Keratinocyte (primary cell): ENCODE measurements at regions not wholly inside any gene's neighbourhood (a gene's known extent, or its start where the extent isn't known, plus 50 kb on each side); places are given as distances from the start of the nearest gene placed in this dataset.

ENCODE experiments used
- DNase-seq: peaks from one replicate; pipeline ENCODE4 v3.0.0-alpha.2; 2011; ENCODE audit warnings: low read depth, missing footprints, low spot score
- FAIRE-seq: peaks from 2 replicates; lab custom pipeline; 2011; peaks lifted over from hg19 to GRCh38; lab: Jason Lieb, UNC
- H2AFZ ChIP-seq: 2 replicates; pipeline ENCODE4 v1.6.0; 2012; ENCODE audit warnings: low read length, control low read depth, inconsistent platforms; ENCODE audit not compliant: control insufficient read depth
- H3K27ac ChIP-seq: 2 replicates; pipeline ENCODE4 v1.5.1; 2011; ENCODE audit warnings: low read length; ENCODE audit not compliant: control insufficient read depth, insufficient read depth
- H3K27me3 ChIP-seq: 3 replicates; pipeline ENCODE4 v1.6.0; 2011; ENCODE audit warnings: low read length; ENCODE audit not compliant: control insufficient read depth, insufficient read depth; ENCODE audit errors: extremely low read depth
- H3K36me3 ChIP-seq, 2 experiments: 2 replicates in 1 of 2; 3 replicates in 1 of 2; pipeline ENCODE4 v1.5.1; 2011; ENCODE audit warnings: low read length in 2 of 2, mild to moderate bottlenecking in 1 of 2; ENCODE audit not compliant: control insufficient read depth in 2 of 2, insufficient read depth in 2 of 2; ENCODE audit errors: extremely low read depth in 1 of 2
- H3K4me1 ChIP-seq: 3 replicates; pipeline ENCODE4 v1.5.1; 2011; ENCODE audit warnings: low read length; ENCODE audit not compliant: control insufficient read depth, insufficient read depth; ENCODE audit errors: extremely low read depth
- H3K4me2 ChIP-seq: 3 replicates; pipeline ENCODE4 v1.6.0; 2011; ENCODE audit warnings: low read depth, low read length; ENCODE audit not compliant: control insufficient read depth, insufficient read depth; ENCODE audit errors: extremely low read depth
- H3K4me3 ChIP-seq, 3 experiments: fragments of 200-600 bp in 1 of 3; sonication (generic) in 1 of 3; 2 replicates in 2 of 3; 3 replicates in 1 of 3; pipeline ENCODE4 v1.5.1; 2011 to 2016; ENCODE audit warnings: low read length in 3 of 3, mild to moderate bottlenecking in 3 of 3, control low read depth in 2 of 3, inconsistent platforms in 1 of 3, low read depth in 1 of 3, mixed read lengths in 1 of 3, mixed run types in 1 of 3, moderate library complexity in 1 of 3; ENCODE audit not compliant: control insufficient read depth in 2 of 3, insufficient read depth in 2 of 3; ENCODE audit errors: extremely low read depth in 1 of 3
- H3K79me2 ChIP-seq: 2 replicates; pipeline ENCODE4 v1.6.0; 2012; ENCODE audit warnings: low read length; ENCODE audit not compliant: control insufficient read depth, insufficient read depth
- H3K9ac ChIP-seq: 3 replicates; pipeline ENCODE4 v1.6.0; 2011; ENCODE audit warnings: low read length; ENCODE audit not compliant: control insufficient read depth, insufficient read depth; ENCODE audit errors: extremely low read depth
- H3K9me1 ChIP-seq: 3 replicates; pipeline ENCODE4 v1.6.0; 2011; ENCODE audit warnings: low read length; ENCODE audit not compliant: control insufficient read depth, insufficient read depth; ENCODE audit errors: extremely low read depth
- H3K9me3 ChIP-seq: 2 replicates; pipeline ENCODE4 v1.5.1; 2012; ENCODE audit warnings: low read depth, low read length; ENCODE audit not compliant: control insufficient read depth
- H4K20me1 ChIP-seq: 3 replicates; pipeline ENCODE4 v1.6.0; 2011; ENCODE audit warnings: low read length; ENCODE audit not compliant: control insufficient read depth, insufficient read depth; ENCODE audit errors: extremely low read depth
- EZH2 ChIP-seq: IDR thresholded peaks from one replicate; pipeline ENCODE4 v1.6.1; 2012; ENCODE audit warnings: inconsistent platforms, mild to moderate bottlenecking, low read length, moderate library complexity
- dilution Hi-C: fragments of 300-500 bp; cut with MboI; formaldehyde crosslinking; loops from one replicate; pipeline ENCODE4 v1.7.0; 2020; ENCODE audit warnings: low sequenced_read_pairs; ENCODE audit not compliant: extremely low pct_ligation_motif_present
- TF ChIP-seq, protein P1 (sequence below), 3 experiments: IDR thresholded peaks in 1 of 3; conservative IDR thresholded peaks in 1 of 3; optimal IDR thresholded peaks in 1 of 3; 2 replicates in 2 of 3; 3 replicates in 1 of 3; pipeline versions ENCODE3 to v1.5.1; 2011; ENCODE audit warnings: low read length in 3 of 3, mild to moderate bottlenecking in 3 of 3, moderate library complexity in 2 of 3, control low read depth in 1 of 3, inconsistent platforms in 1 of 3; ENCODE audit not compliant: insufficient read depth in 2 of 3; ENCODE audit errors: extremely low read depth in 1 of 3

DNA sequence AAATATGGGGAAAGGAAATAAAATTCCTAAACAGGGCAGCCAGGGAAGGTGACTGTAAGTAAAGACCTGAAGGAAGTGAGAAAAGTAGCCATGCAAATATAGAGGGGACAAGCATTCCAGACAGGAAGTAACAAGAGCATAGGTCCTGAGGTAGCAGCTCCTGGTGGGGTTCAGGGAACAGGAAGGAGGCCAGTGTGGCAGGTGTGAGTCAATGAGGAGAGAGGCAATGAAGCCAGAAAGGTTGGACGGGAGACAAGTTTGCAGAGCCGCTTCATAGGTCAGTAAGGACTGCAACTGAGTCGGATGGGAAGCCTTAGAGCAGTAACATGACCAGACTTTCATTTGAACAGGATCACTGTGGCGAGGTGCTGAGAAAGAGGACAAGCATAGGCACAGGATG is 150.9 kb downstream of the METTL4 start:
- no peak overlapping the region for H3K4me2 ChIP-seq
- H3K9ac ChIP-seq: no peak overlapping the region
- H2AFZ ChIP-seq: no peak overlapping the region
- H3K4me1 ChIP-seq: no peaks in the 10 kb centered on the region
- H3K27ac ChIP-seq: no peak overlapping the region
- H3K27me3 ChIP-seq: no peaks in the 10 kb centered on the region
- no peaks in the 10 kb centered on the region for H3K79me2 ChIP-seq
- H3K9me1 ChIP-seq: no peaks in the 10 kb centered on the region
- no peak for FAIRE-seq
- dilution Hi-C loops: no loop called here
- no peak overlapping the region for H3K4me3 ChIP-seq
- no peaks in the 10 kb centered on the region for H3K36me3 ChIP-seq
- H4K20me1 ChIP-seq: no peaks in the 10 kb centered on the region
- H3K9me3 ChIP-seq: no peaks in the 10 kb centered on the region
- no peak for TF ChIP-seq EZH2
- TF ChIP-seq, protein P1, sequence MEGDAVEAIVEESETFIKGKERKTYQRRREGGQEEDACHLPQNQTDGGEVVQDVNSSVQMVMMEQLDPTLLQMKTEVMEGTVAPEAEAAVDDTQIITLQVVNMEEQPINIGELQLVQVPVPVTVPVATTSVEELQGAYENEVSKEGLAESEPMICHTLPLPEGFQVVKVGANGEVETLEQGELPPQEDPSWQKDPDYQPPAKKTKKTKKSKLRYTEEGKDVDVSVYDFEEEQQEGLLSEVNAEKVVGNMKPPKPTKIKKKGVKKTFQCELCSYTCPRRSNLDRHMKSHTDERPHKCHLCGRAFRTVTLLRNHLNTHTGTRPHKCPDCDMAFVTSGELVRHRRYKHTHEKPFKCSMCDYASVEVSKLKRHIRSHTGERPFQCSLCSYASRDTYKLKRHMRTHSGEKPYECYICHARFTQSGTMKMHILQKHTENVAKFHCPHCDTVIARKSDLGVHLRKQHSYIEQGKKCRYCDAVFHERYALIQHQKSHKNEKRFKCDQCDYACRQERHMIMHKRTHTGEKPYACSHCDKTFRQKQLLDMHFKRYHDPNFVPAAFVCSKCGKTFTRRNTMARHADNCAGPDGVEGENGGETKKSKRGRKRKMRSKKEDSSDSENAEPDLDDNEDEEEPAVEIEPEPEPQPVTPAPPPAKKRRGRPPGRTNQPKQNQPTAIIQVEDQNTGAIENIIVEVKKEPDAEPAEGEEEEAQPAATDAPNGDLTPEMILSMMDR (optimal IDR thresholded peaks at IDR 0.05 in 1 of 3, IDR thresholded peaks at IDR 0.05 in 1 of 3, conservative IDR thresholded peaks at IDR 0.05 in 1 of 3; ENCODE audit: extremely low read depth in 1 of 3, insufficient read depth in 2 of 3, low read length in 3 of 3): no peak
- DNase-seq: no peak

DNA sequence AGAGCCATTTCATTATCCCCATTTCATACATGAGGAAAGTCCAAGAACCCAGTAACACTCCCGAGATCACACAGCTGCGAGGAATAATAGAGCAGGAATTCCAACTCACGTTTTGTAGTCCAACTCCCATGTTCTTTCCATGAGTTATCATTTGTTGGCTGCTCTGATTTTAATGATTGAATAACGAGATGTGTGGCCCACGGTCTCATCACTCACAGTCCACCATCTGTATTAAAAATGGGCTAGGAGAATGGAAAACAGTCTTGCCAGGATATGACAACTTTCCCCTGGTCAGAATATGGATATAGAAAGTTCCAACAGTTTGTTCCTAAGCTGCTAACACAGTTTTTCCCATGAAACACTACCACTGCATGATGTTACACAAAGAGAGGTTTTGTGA is 147.5 kb downstream of the METTL4 start:
- Histone ChIP-seq H3K4me3 (no peak overlapping the region), H3K4me2 (no peak overlapping the region), H3K27me3 (no peaks in the 10 kb centered on the region), H3K36me3 (no peaks in the 10 kb centered on the region), H3K79me2 (no peaks in the 10 kb centered on the region), H3K9me1 (no peaks in the 10 kb centered on the region), H3K27ac (no peak overlapping the region), H3K9me3 (no peaks in the 10 kb centered on the region), H4K20me1 (no peaks in the 10 kb centered on the region), H3K4me1 (no peaks in the 10 kb centered on the region), H2AFZ (no peak overlapping the region), H3K9ac (no peak overlapping the region)
- no peak for FAIRE-seq
- dilution Hi-C loops: no loop called here
- TF ChIP-seq, protein P1 (optimal IDR thresholded peaks at IDR 0.05 in 1 of 3, IDR thresholded peaks at IDR 0.05 in 1 of 3, conservative IDR thresholded peaks at IDR 0.05 in 1 of 3; ENCODE audit: extremely low read depth in 1 of 3, insufficient read depth in 2 of 3, low read length in 3 of 3): no peak
- TF ChIP-seq EZH2: no peak
- DNase-seq: no peak
